PC-9 (cell line): ENCODE measurements at regions not wholly inside any gene's neighbourhood (a gene's known extent, or its start where the extent isn't known, plus 50 kb on each side); places are given as distances from the start of the nearest gene placed in this dataset.

Experiments used
- BruUV-seq: library from RNA; stranded (reverse); fragments of 400-500 nt; replicated peaks from 2 replicates; lab custom pipeline; 2021; lab: Mats Ljungman, UMichigan
- CTCF ChIA-PET: fragments of 300-600 bp; sonication (Branson Sonifier 250); formaldehyde crosslinking; loops from one replicate; lab custom pipeline; 2022; ENCODE audit warnings: antibody characterized with exemption; lab: Charles Lee
- POLR2A ChIA-PET: fragments of 300-600 bp; sonication (Branson Sonifier 250); formaldehyde crosslinking; loops from one replicate; lab custom pipeline; 2022; ENCODE audit warnings: antibody characterized with exemption; ENCODE audit not compliant: unreplicated experiment; lab: Charles Lee
- DNase-seq, 2 experiments: peaks; one replicate each; pipeline versions ENCODE4 v3.0.0 to v3.0.0-alpha.2; 2015 to 2022; ENCODE audit warnings: mixed read lengths in 1 of 2
- H2AFZ ChIP-seq: fragments of 200-600 bp; sonication (generic); 2 replicates; pipeline ENCODE4 v1.8.1; 2017; ENCODE audit warnings: antibody characterized with exemption
- H3F3A ChIP-seq: fragments of 200-600 bp; sonication (generic); 2 replicates; pipeline ENCODE4 v1.8.1; 2017; ENCODE audit warnings: antibody characterized with exemption, mild to moderate bottlenecking, low read depth; ENCODE audit not compliant: insufficient read depth
- H3K27ac ChIP-seq: fragments of 200-600 bp; sonication (generic); 2 replicates; pipeline ENCODE4 v1.6.1; 2016; ENCODE audit warnings: mixed run types
- H3K27me3 ChIP-seq: fragments of 200-600 bp; sonication (generic); 2 replicates; pipeline ENCODE4 v1.6.1; 2016; ENCODE audit warnings: low read depth, mixed run types; ENCODE audit not compliant: insufficient read depth
- H3K36me3 ChIP-seq: fragments of 200-600 bp; sonication (generic); 2 replicates; pipeline ENCODE4 v1.6.1; 2016; ENCODE audit warnings: low read depth, mixed run types
- H3K4me1 ChIP-seq: fragments of 200-600 bp; sonication (generic); replicated peaks from 2 replicates; pipeline ENCODE4 v1.6.1; 2016; ENCODE audit warnings: mixed run types; ENCODE audit not compliant: insufficient read depth
- H3K4me2 ChIP-seq: fragments of 200-600 bp; sonication (generic); 2 replicates; pipeline ENCODE4 v1.6.1; 2017; ENCODE audit warnings: mixed run types
- H3K4me3 ChIP-seq: fragments of 200-600 bp; sonication (generic); 2 replicates; pipeline ENCODE4 v1.6.1; 2016; ENCODE audit warnings: mixed run types
- H3K79me2 ChIP-seq: fragments of 200-600 bp; sonication (generic); 2 replicates; pipeline ENCODE4 v1.6.1; 2017; ENCODE audit warnings: low read depth, mixed run types
- H3K9me2 ChIP-seq: fragments of 200-600 bp; sonication (generic); 2 replicates; pipeline ENCODE4 v1.8.1; 2017; ENCODE audit warnings: mild to moderate bottlenecking; ENCODE audit not compliant: insufficient read depth
- H3K9me3 ChIP-seq: fragments of 200-600 bp; sonication (generic); 2 replicates; pipeline ENCODE4 v1.8.1; 2016; ENCODE audit warnings: low read depth; ENCODE audit not compliant: insufficient read depth
- H4K20me1 ChIP-seq: fragments of 200-600 bp; sonication (generic); 2 replicates; pipeline ENCODE4 v1.8.1; 2017; ENCODE audit not compliant: insufficient read depth
- EZH2 ChIP-seq: fragments of 200-600 bp; sonication (generic); IDR thresholded peaks from 2 replicates; pipeline ENCODE4 v1.8.0; 2017; ENCODE audit warnings: antibody characterized with exemption, low read depth
- intact Hi-C: fragments of 100-400 bp; cut with micrococcal nuclease; formaldehyde crosslinking; loops from one replicate; pipeline ENCODE4 v1.10.0; 2022; ENCODE audit not compliant: unreplicated experiment
- TF ChIP-seq, protein P1 (sequence below): fragments of 200-600 bp; sonication (generic); conservative IDR thresholded peaks from 2 replicates; pipeline ENCODE4 v1.6.1; 2017; ENCODE audit warnings: mixed run types, antibody characterized with exemption, mild to moderate bottlenecking, moderate library complexity

DNA sequence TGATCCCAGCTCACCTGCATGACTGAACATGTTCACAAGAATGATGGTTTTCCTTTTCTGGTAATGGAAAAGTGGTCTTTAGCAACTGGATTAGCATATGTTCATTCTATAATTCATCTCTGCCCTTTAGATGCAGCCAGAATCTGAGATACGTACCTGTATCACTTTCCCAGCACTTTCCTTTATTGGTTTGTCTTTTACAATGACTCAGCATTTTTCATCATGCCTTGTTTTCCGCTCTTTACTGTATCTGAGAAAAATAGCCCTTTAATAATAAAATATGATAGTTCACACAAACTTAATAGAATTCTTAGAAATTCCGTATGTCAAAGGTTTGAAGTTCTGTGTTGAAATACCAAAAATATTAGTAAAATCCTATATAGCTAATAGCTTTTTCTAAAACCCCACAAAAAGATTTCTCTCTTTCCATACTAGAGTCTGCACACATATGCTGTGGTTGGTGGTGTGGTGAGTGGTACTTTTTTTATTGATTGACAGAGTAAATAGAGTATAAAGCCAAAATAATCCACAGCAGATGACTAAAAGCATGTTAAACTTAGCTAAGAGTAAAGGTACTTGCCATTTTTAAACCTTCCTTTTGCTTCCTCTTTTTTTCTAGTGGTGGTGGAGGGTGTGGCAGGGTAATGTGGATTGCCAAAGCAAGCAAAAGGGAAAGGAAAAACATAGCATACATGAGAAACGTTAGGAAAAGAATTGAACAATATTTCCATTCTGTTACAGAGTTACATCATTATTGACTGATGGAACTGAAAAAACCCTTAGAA is 328.9 kb upstream of the RBMS3 start:
- H3K36me3 ChIP-seq = no peaks in the 10 kb centered on the region
- no peak overlapping the region for H3K27ac ChIP-seq
- ChIA-PET CTCF (interaction anchor here (0.9 kb wide), 1 partner anchor 1127 kb away, joined by 3 read pairs; no protein-coding TSS in a partner anchor), POLR2A (interaction anchor here (0.5 kb wide), 1 partner anchor 328 kb away, joined by 8 read pairs; no protein-coding TSS in a partner anchor)
- H3K4me1 ChIP-seq = no peaks in the 10 kb centered on the region
- H4K20me1 ChIP-seq = no peaks in the 10 kb centered on the region
- H3F3A ChIP-seq = no peaks in the 10 kb centered on the region
- no TSS peak for BruUV-seq
- intact Hi-C loops = no loop called here
- no peak for TF ChIP-seq EZH2
- TF ChIP-seq, protein P1, sequence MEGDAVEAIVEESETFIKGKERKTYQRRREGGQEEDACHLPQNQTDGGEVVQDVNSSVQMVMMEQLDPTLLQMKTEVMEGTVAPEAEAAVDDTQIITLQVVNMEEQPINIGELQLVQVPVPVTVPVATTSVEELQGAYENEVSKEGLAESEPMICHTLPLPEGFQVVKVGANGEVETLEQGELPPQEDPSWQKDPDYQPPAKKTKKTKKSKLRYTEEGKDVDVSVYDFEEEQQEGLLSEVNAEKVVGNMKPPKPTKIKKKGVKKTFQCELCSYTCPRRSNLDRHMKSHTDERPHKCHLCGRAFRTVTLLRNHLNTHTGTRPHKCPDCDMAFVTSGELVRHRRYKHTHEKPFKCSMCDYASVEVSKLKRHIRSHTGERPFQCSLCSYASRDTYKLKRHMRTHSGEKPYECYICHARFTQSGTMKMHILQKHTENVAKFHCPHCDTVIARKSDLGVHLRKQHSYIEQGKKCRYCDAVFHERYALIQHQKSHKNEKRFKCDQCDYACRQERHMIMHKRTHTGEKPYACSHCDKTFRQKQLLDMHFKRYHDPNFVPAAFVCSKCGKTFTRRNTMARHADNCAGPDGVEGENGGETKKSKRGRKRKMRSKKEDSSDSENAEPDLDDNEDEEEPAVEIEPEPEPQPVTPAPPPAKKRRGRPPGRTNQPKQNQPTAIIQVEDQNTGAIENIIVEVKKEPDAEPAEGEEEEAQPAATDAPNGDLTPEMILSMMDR = no peak
- H3K9me3 ChIP-seq = no peaks in the 10 kb centered on the region
- no peaks in the 10 kb centered on the region for H3K27me3 ChIP-seq
- no peak overlapping the region for H3K4me3 ChIP-seq
- no peaks in the 10 kb centered on the region for H3K79me2 ChIP-seq
- H2AFZ ChIP-seq = no peak overlapping the region
- H3K4me2 ChIP-seq = no peak overlapping the region
- H3K9me2 ChIP-seq = 0 out of 2 replicates have a peak, but pooled peaks cover 5% of the 10 kb centered on the region
- DNase-seq = no peak

DNA sequence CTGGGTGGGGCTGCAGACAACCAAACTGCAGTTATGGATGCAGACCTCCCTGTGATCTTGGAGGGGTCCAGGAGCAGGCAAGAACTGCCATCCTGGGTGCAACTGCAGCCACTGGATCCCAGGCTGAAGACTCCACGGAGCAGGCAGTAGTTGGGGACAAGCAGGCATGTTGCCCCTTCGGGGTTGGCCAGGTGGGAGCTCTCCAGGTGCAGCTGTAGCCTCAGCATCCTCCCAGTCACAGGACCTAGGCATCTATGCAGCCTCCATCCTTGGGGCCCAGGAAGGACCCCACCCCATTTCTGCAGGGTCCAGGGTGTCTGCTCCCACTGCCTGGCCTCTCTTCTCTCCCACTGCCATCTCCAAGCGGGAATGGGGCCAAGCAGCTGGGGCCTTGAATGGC is 322.2 kb upstream of the RBMS3 start:
- no peaks in the 10 kb centered on the region for H3K4me1 ChIP-seq
- no peaks in the 10 kb centered on the region for H3K79me2 ChIP-seq
- H4K20me1 ChIP-seq = no peaks in the 10 kb centered on the region
- H3K36me3 ChIP-seq = no peaks in the 10 kb centered on the region
- ChIA-PET CTCF (no interaction called here), POLR2A (no interaction called here)
- DNase-seq = no peak
- intact Hi-C loops = no loop called here
- H3K9me3 ChIP-seq = no peaks in the 10 kb centered on the region
- no peak overlapping the region for H3K4me3 ChIP-seq
- H2AFZ ChIP-seq = no peak overlapping the region
- no peak overlapping the region for H3K4me2 ChIP-seq
- TF ChIP-seq, protein P1 = no peak
- TF ChIP-seq EZH2 = no peak
- no peaks in the 10 kb centered on the region for H3K27me3 ChIP-seq
- H3K9me2 ChIP-seq = 0 out of 2 replicates have a peak, but pooled peaks cover 5% of the 10 kb centered on the region
- no peaks in the 10 kb centered on the region for H3F3A ChIP-seq
- no TSS peak for BruUV-seq
- no peak overlapping the region for H3K27ac ChIP-seq

DNA sequence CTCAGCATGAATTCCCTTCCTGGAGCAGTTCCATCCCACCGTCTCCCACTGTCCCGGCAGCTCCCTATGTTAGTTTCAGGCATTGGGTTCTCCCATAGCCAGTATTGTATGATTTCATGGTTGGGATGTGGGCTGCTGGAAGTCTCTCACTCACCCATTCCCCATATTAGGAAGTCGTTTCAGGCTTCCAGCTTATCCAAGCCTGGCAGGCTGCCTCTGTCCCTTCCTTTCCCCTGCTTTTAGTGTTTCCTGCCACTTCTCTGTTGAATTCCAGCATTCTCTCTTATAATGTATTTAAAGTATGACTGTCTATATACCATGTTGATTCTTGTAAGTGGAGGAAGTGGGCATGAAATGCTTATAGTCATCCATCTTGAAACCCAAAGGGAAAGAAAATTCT is 309.7 kb upstream of the RBMS3 start:
- Histone ChIP-seq H3K36me3 (no peaks in the 10 kb centered on the region), H3K27ac (no peak overlapping the region), H3K79me2 (no peaks in the 10 kb centered on the region), H3K9me3 (0 out of 2 replicates have a peak, but pooled peaks cover 6% of the 10 kb centered on the region), H3F3A (no peaks in the 10 kb centered on the region), H3K4me3 (no peak overlapping the region), H4K20me1 (no peaks in the 10 kb centered on the region), H3K27me3 (no peaks in the 10 kb centered on the region), H2AFZ (no peak overlapping the region), H3K4me2 (no peak overlapping the region), H3K4me1 (no peaks in the 10 kb centered on the region), H3K9me2 (no peaks in the 10 kb centered on the region)
- DNase-seq = no peak
- no peak for TF ChIP-seq EZH2
- TF ChIP-seq, protein P1 = no peak
- POLR2A ChIA-PET = no interaction called here
- intact Hi-C loops = no loop called here
- BruUV-seq = no TSS peak
- CTCF ChIA-PET = no interaction called here
